A549 (cell line): ENCODE measurements at regions not wholly inside any gene's neighbourhood (a gene's known extent, or its start where the extent isn't known, plus 50 kb on each side); places are given as distances from the start of the nearest gene placed in this dataset.

Experiments
- ATAC-seq, 2 experiments: fragments of 200-7000 bp in 1 of 2; fragments of >200 bp in 1 of 2; cut with Nextera tagmentation in 1 of 2; cut with Tn5 transposase in 1 of 2; 3 replicates each; pipeline versions ENCODE4 v1.8.0 to v1.9.1; 2018 to 2020; ENCODE audit warnings: mild to moderate bottlenecking in 1 of 2, moderate library complexity in 1 of 2
- CTCF ChIA-PET: fragments of 300-600 bp; sonication (Branson Sonifier 250); formaldehyde crosslinking; extraction: SDS; loops from one replicate; lab custom pipeline; 2021; ENCODE audit warnings: antibody characterized with exemption, inconsistent platforms; lab: Yijun Ruan, JAX
- POLR2A ChIA-PET: fragments of 350-600 bp; formaldehyde crosslinking; extraction: SDS; loops from one replicate; lab custom pipeline; 2021; ENCODE audit warnings: antibody characterized with exemption, inconsistent platforms; lab: Yijun Ruan, JAX
- DNase-seq, 2 experiments: peaks; one replicate each; pipeline versions ENCODE4 v3.0.0 to v3.0.0-alpha.2; 2011 to 2016; ENCODE audit warnings: low read depth in 1 of 2, low spot score in 1 of 2
- FAIRE-seq: peaks from 2 replicates; lab custom pipeline; 2011; peaks lifted over from hg19 to GRCh38; lab: Jason Lieb, UNC
- H3K27ac ChIP-seq, 2 experiments: fragments of >200 bp; sonication (Bioruptor Twin); formaldehyde crosslinking; 3 replicates each; pipeline ENCODE4 v1.5.1; 2016 to 2017
- H3K4me1 ChIP-seq: fragments of >200 bp; sonication (Bioruptor Twin); formaldehyde crosslinking; 3 replicates; pipeline ENCODE4 v1.6.1; 2016
- H3K4me2 ChIP-seq: fragments of >200 bp; sonication (Bioruptor Twin); formaldehyde crosslinking; 3 replicates; pipeline ENCODE4 v1.6.1; 2016
- H3K4me3 ChIP-seq: fragments of >200 bp; sonication (Bioruptor Twin); formaldehyde crosslinking; 3 replicates; pipeline ENCODE4 v1.5.1; 2016
- H3K9me3 ChIP-seq: fragments of >200 bp; sonication (Bioruptor Twin); formaldehyde crosslinking; 3 replicates; pipeline ENCODE4 v1.6.1; 2016
- BHLHE40 ChIP-seq: IDR thresholded peaks from 2 replicates; pipeline ENCODE4 v1.6.1; 2012; ENCODE audit warnings: low read depth, low read length, inconsistent platforms
- CTCF ChIP-seq: fragments of >200 bp; sonication (Bioruptor Twin); formaldehyde crosslinking; IDR thresholded peaks from 3 replicates; pipeline ENCODE4 v1.5.1; 2016
- EHF ChIP-seq: fragments of 250-450 bp; sonication (Bioruptor Pico); IDR thresholded peaks from 2 replicates; pipeline ENCODE4 v1.5.0; 2020; ENCODE audit warnings: mild to moderate bottlenecking
- EHMT2 ChIP-seq: fragments of 200-600 bp; sonication (generic); IDR thresholded peaks from 2 replicates; pipeline ENCODE4 v1.6.1; 2016; ENCODE audit warnings: antibody characterized with exemption, low read depth, mild to moderate bottlenecking, moderate library complexity
- GATA3 ChIP-seq: IDR thresholded peaks from 2 replicates; pipeline ENCODE4 v1.6.1; 2012; ENCODE audit warnings: borderline replicate concordance
- HMGXB4 ChIP-seq: fragments of 250-450 bp; sonication (Bioruptor Pico); IDR thresholded peaks from 2 replicates; pipeline ENCODE4 v1.5.0; 2021; ENCODE audit warnings: mild to moderate bottlenecking, moderate library complexity, borderline replicate concordance
- JUN ChIP-seq, 2 experiments: fragments of >200 bp; sonication (Bioruptor Twin); formaldehyde crosslinking; IDR thresholded peaks; 2 replicates in 1 of 2; 3 replicates in 1 of 2; pipeline ENCODE4 v1.6.1; 2016 to 2017
- KDM1A ChIP-seq: fragments of 200-600 bp; sonication (generic); IDR thresholded peaks from 2 replicates; pipeline ENCODE4 v1.6.1; 2016; ENCODE audit warnings: low read depth, mild to moderate bottlenecking
- KDM5A ChIP-seq: fragments of 200-600 bp; sonication (generic); IDR thresholded peaks from 2 replicates; pipeline ENCODE4 v1.6.1; 2016; ENCODE audit warnings: antibody characterized with exemption, mild to moderate bottlenecking
- MAFK ChIP-seq: fragments of 450-650 bp; IDR thresholded peaks from 2 replicates; pipeline ENCODE4 v1.6.1; 2014; ENCODE audit not compliant: partially characterized antibody
- MAZ ChIP-seq: fragments of 150-350 bp; IDR thresholded peaks from 2 replicates; pipeline ENCODE4 v1.6.1; 2014; ENCODE audit warnings: antibody characterized with exemption, low read depth, low read length, borderline replicate concordance
- NFE2L2 ChIP-seq: fragments of 150-350 bp; conservative IDR thresholded peaks from 2 replicates; pipeline ENCODE4 v1.6.1; 2014; ENCODE audit warnings: low read length
- PBX3 ChIP-seq: IDR thresholded peaks from 2 replicates; pipeline ENCODE4 v1.6.1; 2012
- POLR2AphosphoS2 ChIP-seq: conservative IDR thresholded peaks from 2 replicates; pipeline ENCODE4 v1.6.1; 2012; ENCODE audit warnings: low read length, improper control_type of control experiment, inconsistent platforms
- RARB ChIP-seq: fragments of 250-450 bp; sonication (Bioruptor Pico); IDR thresholded peaks from 2 replicates; pipeline ENCODE4 v1.8.0; 2021; ENCODE audit warnings: mild to moderate bottlenecking, moderate library complexity
- RNF2 ChIP-seq: fragments of 200-600 bp; sonication (generic); IDR thresholded peaks from 2 replicates; pipeline ENCODE4 v1.6.1; 2016; ENCODE audit warnings: low read depth, mild to moderate bottlenecking, antibody characterized with exemption, moderate library complexity, borderline replicate concordance
- SREBF2 ChIP-seq: fragments of 450-650 bp; IDR thresholded peaks from 2 replicates; pipeline ENCODE4 v1.6.1; 2014; ENCODE audit warnings: mild to moderate bottlenecking, moderate library complexity
- TFCP2L1 ChIP-seq: fragments of 250-450 bp; sonication (Bioruptor Pico); IDR thresholded peaks from 2 replicates; pipeline ENCODE4 v1.5.0; 2021; ENCODE audit warnings: mild to moderate bottlenecking
- TP53 ChIP-seq: fragments of 250-450 bp; sonication (Bioruptor Pico); IDR thresholded peaks from 2 replicates; pipeline ENCODE4 v1.5.0; 2021; ENCODE audit warnings: mild to moderate bottlenecking, moderate library complexity
- ZSCAN20 ChIP-seq: fragments of 250-450 bp; sonication (Bioruptor Pico); IDR thresholded peaks from 2 replicates; pipeline ENCODE4 v1.8.0; 2022; ENCODE audit warnings: mild to moderate bottlenecking, moderate library complexity
- WGBS: methylation state at CpG from one replicate; pipeline ENCODE4 v1.1.6; 2017; ENCODE audit errors: missing lambda C conversion rate; 5-methylcytosine and 5-hydroxymethylcytosine counted together
- TF ChIP-seq, protein P1 (sequence below): fragments of 450-650 bp; IDR thresholded peaks from 2 replicates; pipeline ENCODE4 v1.6.1; 2014; ENCODE audit warnings: antibody characterized with exemption

DNA sequence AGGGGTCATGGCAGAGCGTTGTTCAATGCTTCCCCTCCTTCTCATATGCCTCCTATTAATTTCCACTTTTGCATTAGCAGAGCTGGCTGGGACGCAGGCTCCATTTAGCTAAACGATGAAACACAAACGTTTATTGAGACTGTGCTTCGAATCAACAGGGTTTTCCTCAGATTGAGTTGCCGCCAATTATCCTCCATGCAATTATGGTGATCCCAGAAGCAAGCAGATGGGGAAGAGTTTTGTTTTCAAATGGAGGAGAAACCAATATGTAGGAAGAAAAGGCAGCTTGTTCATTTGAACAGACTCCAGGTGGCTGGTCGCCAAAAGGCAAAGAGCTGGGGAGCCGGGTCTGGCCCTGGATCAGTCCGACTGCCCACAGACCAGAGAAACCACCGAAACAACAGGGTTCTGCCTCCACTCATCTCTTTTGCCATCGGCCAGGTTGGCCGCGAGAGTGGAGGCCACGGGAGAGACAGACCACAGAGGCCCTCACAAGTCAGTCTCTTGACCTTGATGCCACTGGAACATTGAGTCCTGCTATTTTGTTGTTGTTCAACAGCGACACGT is 184.8 kb downstream of the GBA3 start:
- no peak for TF ChIP-seq ZSCAN20
- Histone ChIP-seq H3K4me1 (no peaks in the 10 kb centered on the region), H3K27ac (no peak overlapping the region), H3K9me3 (no peaks in the 10 kb centered on the region), H3K4me3 (no peak overlapping the region), H3K4me2 (no peak overlapping the region)
- 36% methylated on average over 16 of the region's 16 CpGs for whole genome bisulfite sequencing
- ChIA-PET CTCF (interaction anchor here (0.6 kb wide), 1 partner anchor 141 kb away, joined by 3 read pairs; no protein-coding TSS in a partner anchor), POLR2A (no interaction called here)
- ATAC-seq (no peak), DNase-seq (no peak), FAIRE-seq (no peak)

- no peak overlapping the region for H3K27ac ChIP-seq
- ChIA-PET CTCF (no interaction called here), POLR2A (no interaction called here)
- no peak for DNase-seq
- H3K4me3 ChIP-seq: no peak overlapping the region
- H3K9me3 ChIP-seq: no peaks in the 10 kb centered on the region
- H3K4me2 ChIP-seq: no peak overlapping the region
- 45% methylated on average over 2 of the region's 2 CpGs for WGBS
- H3K4me1 ChIP-seq: no peaks in the 10 kb centered on the region
- no peak for TF ChIP-seq KDM5A
- no peak for TF ChIP-seq EHF
- no peak for ATAC-seq
- FAIRE-seq: no peak
Observed at GRCh38 chr4:22876270-22876669, 183.5 kb downstream of the GBA3 start.

GRCh38 chr4:22875587-22876257 is 183.0 kb downstream of the GBA3 start:
- POLR2A ChIA-PET: no interaction called here
- no peak for FAIRE-seq

DNA sequence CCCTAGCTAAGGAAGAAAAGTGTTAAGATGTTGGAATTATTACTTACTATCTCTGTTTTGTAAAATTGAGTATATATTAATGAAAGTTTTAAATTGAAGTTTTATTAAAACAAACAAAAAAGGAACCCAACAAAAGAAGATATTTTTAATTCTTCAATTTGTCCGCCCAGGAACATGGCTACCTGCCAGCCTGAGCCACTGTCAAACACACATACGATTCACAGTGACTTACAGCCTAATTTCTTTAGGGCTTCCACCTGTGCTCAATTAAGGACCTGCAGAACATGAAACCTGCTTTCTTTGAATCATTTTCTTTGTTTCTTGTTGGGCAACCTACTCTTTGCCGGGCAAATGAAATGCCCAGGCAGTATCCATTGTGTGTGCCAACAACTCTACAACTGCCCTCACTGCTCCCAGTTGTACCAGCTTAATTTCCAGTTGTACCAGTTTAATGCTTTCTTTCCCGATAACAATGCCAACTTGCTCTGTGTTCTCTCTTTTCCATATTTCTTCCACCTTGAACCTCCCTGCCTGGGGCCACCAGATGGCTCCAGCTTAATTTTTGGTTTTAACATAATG is 181.7 kb downstream of the GBA3 start:
- no peak for ATAC-seq
- CTCF ChIA-PET: no interaction called here
- no peaks in the 10 kb centered on the region for H3K9me3 ChIP-seq
- H3K27ac ChIP-seq: no peak overlapping the region
- POLR2A ChIA-PET: no interaction called here
- no peak for TF ChIP-seq CTCF
- no peak for TF ChIP-seq RNF2
- no peak for TF ChIP-seq ZSCAN20
- TF ChIP-seq POLR2AphosphoS2: no peak
- TF ChIP-seq SREBF2: no peak
- TF ChIP-seq PBX3: no peak
- TF ChIP-seq EHMT2: no peak
- TF ChIP-seq RARB (CRISPR knock-in tag): no peak
- no peak for TF ChIP-seq MAFK
- TF ChIP-seq MAZ: no peak
- TF ChIP-seq HMGXB4 (CRISPR knock-in tag): no peak
- no peak for TF ChIP-seq NFE2L2
- no peak for TF ChIP-seq TFCP2L1 (CRISPR knock-in tag)
- TF ChIP-seq GATA3: no peak
- H3K4me1 ChIP-seq: no peaks in the 10 kb centered on the region
- DNase-seq: no peak
- FAIRE-seq: no peak
- no peak overlapping the region for H3K4me3 ChIP-seq
- no peak overlapping the region for H3K4me2 ChIP-seq
- 33% methylated on average over 4 of the region's 4 CpGs for WGBS

More at GRCh38 chr4:22875587-22876257, 183.0 kb downstream of the GBA3 start:
- TF ChIP-seq BHLHE40: no peak
- TF ChIP-seq TP53: no peak
- no peak for TF ChIP-seq JUN (IDR thresholded peaks at IDR 0.05)
- TF ChIP-seq KDM1A: no peak
- TF ChIP-seq, protein P1, sequence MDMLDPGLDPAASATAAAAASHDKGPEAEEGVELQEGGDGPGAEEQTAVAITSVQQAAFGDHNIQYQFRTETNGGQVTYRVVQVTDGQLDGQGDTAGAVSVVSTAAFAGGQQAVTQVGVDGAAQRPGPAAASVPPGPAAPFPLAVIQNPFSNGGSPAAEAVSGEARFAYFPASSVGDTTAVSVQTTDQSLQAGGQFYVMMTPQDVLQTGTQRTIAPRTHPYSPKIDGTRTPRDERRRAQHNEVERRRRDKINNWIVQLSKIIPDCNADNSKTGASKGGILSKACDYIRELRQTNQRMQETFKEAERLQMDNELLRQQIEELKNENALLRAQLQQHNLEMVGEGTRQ: no peak
- WGBS: 19% methylated on average over 4 of the region's 4 CpGs
- Histone ChIP-seq H3K4me3 (no peak overlapping the region), H3K9me3 (no peaks in the 10 kb centered on the region), H3K4me1 (no peaks in the 10 kb centered on the region), H3K27ac (no peak overlapping the region), H3K4me2 (no peak overlapping the region)
- CTCF ChIA-PET: no interaction called here
- DNase-seq (no peak), ATAC-seq (no peak)
